ENCODE measurements at regions not wholly inside any gene's neighbourhood (a gene's known extent, or its start where the extent isn't known, plus 50 kb on each side); places are given as distances from the start of the nearest gene placed in this dataset.

DNA sequence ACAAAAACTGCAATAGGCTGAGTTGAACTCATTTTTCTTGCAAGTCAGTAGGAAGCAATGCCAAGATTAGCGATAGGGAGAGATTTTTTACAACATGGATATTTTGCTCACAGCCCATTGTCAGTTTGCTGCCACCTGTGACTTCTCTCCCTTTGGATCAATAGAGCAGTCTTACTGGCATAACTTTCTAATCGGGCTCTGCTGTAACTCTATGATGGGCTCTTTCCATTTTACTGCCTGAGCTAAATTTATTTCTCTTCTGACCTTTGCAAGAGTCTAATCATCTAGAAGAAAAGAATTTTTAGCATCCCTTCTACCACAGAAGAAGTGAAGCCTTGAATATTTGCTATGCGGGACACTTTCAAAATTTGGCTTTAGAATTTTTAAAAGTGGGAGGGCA lies 53.6 kb upstream of the SGCD start:
- DNase-seq (ENCODE audit: insufficient read length, low spot score) (no peak), FAIRE-seq (no peak)

DNA sequence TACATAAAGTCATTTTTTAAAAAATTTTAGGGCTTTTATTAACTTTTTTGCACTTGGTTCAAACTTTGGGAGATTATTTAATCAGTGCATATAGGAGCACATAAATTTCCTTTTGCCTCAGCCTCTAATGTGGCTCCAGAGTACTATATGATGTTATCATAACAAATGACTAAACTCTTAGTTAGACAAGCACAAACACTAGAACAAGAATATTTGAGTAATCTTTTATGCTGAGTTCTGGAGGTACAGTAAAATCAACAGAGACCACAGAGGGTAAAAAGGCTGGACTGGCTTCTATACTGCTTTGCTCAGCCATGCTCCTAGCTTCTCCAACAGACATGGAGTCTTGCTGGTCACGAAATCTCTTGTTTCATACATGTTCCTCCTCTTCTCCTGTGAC lies 52.5 kb upstream of the SGCD start:
- no peak for DNase-seq (ENCODE audit: insufficient read length, low spot score)
- no peak for FAIRE-seq

All from HTR-8/SVneo (cell line).